GM12891 (cell line): ENCODE measurements at regions not wholly inside any gene's neighbourhood (a gene's known extent, or its start where the extent isn't known, plus 50 kb on each side); places are given as distances from the start of the nearest gene placed in this dataset.

Experiments
- DNase-seq: peaks from one replicate; pipeline ENCODE4 v3.0.0; 2011; ENCODE audit warnings: low spot score; ENCODE audit not compliant: insufficient read length
- FAIRE-seq: peaks from 2 replicates; lab custom pipeline; 2011; peaks lifted over from hg19 to GRCh38; lab: Jason Lieb, UNC
- PAX5 ChIP-seq: IDR thresholded peaks from 2 replicates; pipeline ENCODE4 v1.6.1; 2011; ENCODE audit warnings: low read length, moderate library complexity, mild to moderate bottlenecking; ENCODE audit not compliant: insufficient read depth, severe bottlenecking
- POLR2A ChIP-seq: IDR thresholded peaks from 2 replicates; pipeline ENCODE4 v1.6.1; 2011; ENCODE audit warnings: low read depth, low read length, control low read depth
- POLR2AphosphoS5 ChIP-seq: IDR thresholded peaks from 2 replicates; pipeline ENCODE4 v1.6.1; 2011; ENCODE audit warnings: low read depth, low read length, control low read depth
- POU2F2 ChIP-seq: IDR thresholded peaks from 2 replicates; pipeline ENCODE4 v1.6.1; 2011; ENCODE audit warnings: low read depth, mild to moderate bottlenecking, control low read depth, low read length, moderate library complexity
- SPI1 ChIP-seq: IDR thresholded peaks from 2 replicates; pipeline ENCODE4 v1.6.1; 2011; ENCODE audit warnings: low read depth, low read length, control low read depth
- TAF1 ChIP-seq: IDR thresholded peaks from 2 replicates; pipeline ENCODE4 v1.6.1; 2011; ENCODE audit warnings: low read depth, low read length, control low read depth

GRCh38 chr13:107441279-107441678, 774.1 kb downstream of the LIG4 start:
- DNase-seq (no peak), FAIRE-seq (no peak)
- TF ChIP-seq POLR2A (no peak), POLR2AphosphoS5 (no peak), PAX5 (no peak), POU2F2 (no peak), SPI1 (no peak), TAF1 (no peak)

GRCh38 chr13:107438251-107438650, 777.1 kb downstream of the LIG4 start:
- FAIRE-seq, result no peak
- DNase-seq, result no peak
- TF ChIP-seq TAF1 (no peak), PAX5 (no peak), POU2F2 (no peak), POLR2A (no peak), SPI1 (no peak), POLR2AphosphoS5 (no peak)

- DNase-seq (no peak), FAIRE-seq (no peak)
- TF ChIP-seq POLR2A, result no peak
- no peak for TF ChIP-seq PAX5
- no peak for TF ChIP-seq TAF1
- TF ChIP-seq SPI1, result no peak
- no peak for TF ChIP-seq POU2F2
- no peak for TF ChIP-seq POLR2AphosphoS5
These were observed 781.0 kb downstream of the LIG4 start for GRCh38 chr13:107434347-107434746.

GRCh38 chr13:107427536-107427935, 787.8 kb downstream of the LIG4 start:
- no peak for TF ChIP-seq PAX5
- no peak for TF ChIP-seq TAF1
- no peak for DNase-seq
- no peak for FAIRE-seq

- FAIRE-seq, result no peak
- no peak for DNase-seq
These were observed 792.9 kb downstream of the LIG4 start for GRCh38 chr13:107422421-107422820.

DNA sequence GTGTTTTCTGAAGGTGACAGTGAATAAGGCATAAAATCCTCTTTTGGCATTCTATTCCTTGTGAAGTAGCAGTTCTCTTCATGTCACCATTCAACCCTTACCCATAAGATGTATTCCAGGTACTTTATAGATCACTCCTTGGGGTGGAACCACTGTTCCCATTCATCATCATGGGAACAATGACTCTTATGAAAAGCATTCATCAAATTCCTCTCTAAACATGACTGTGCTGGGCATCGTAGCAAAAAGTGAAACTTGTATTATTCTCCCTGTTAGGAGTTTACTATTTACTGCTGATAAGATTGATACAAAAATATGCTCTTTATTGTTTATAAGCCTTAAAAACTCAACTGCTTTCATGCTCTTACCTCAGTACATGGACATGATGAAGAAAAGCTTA, 793.4 kb downstream of the LIG4 start:
- DNase-seq (no peak), FAIRE-seq (no peak)
- TF ChIP-seq POLR2A (no peak), TAF1 (no peak), SPI1 (no peak), POU2F2 (no peak), PAX5 (no peak), POLR2AphosphoS5 (no peak)

More at GRCh38 chr13:107422421-107422820, 792.9 kb downstream of the LIG4 start:
- TF ChIP-seq PAX5 (no peak), POLR2AphosphoS5 (no peak), POU2F2 (no peak), POLR2A (no peak), SPI1 (no peak), TAF1 (no peak)

GRCh38 chr13:107421028-107421427, 794.3 kb downstream of the LIG4 start:
- no peak for DNase-seq
- no peak for FAIRE-seq
- TF ChIP-seq PAX5 (no peak), TAF1 (no peak), POU2F2 (no peak), SPI1 (no peak), POLR2A (no peak), POLR2AphosphoS5 (no peak)

DNA sequence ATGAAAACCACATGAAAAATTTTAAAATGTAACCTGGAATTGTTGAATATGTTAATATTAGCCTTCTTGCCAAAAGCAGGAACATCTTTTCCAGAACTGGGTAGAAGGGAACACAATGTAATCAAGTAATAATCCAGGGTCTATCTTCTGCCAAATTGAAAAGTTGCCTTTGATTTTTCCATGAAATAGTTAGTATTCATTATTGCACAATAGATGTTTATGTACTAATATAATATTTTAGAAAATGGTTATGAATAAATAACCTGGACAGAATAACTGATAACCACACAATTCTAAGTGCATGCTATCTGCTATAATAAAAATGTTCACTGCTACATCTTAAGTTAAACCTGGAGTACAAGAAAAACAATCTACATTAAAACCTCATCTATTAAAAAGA, 802.3 kb downstream of the LIG4 start:
- DNase-seq (no peak), FAIRE-seq (no peak)
- no peak for TF ChIP-seq POLR2AphosphoS5
- TF ChIP-seq POLR2A, result no peak
- no peak for TF ChIP-seq POU2F2
- no peak for TF ChIP-seq PAX5
- no peak for TF ChIP-seq TAF1
- no peak for TF ChIP-seq SPI1

DNA sequence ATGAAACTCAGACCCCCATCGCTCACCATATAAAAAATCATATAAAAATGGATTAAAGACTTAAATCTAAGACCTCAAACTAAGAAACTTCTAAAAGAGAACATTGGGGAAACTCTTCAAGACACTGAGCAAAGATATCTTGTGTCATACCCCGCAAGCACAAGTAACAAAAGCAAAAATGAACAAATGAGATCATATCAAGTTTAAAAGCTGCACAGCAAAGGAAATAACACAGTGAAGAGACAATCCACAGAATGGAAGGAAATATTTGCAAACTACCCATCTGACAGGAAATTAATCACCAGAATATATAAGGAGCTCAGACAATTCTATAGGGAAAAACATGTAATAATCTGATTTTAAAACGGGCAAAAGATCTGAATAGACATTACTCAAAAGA, 808.3 kb downstream of the LIG4 start:
- TF ChIP-seq TAF1 (no peak), POU2F2 (no peak), POLR2AphosphoS5 (no peak), SPI1 (no peak), PAX5 (no peak), POLR2A (no peak)
- no peak for DNase-seq
- no peak for FAIRE-seq

GRCh38 chr13:107395927-107396662, 819.2 kb downstream of the LIG4 start:
- TF ChIP-seq POU2F2 (no peak), POLR2AphosphoS5 (no peak), POLR2A (no peak), TAF1 (no peak), SPI1 (no peak), PAX5 (no peak)
- FAIRE-seq (no peak), DNase-seq (no peak)
